Progenitor cell of endocrine pancreas (in vitro differentiated cells): ENCODE measurements at regions not wholly inside any gene's neighbourhood (a gene's known extent, or its start where the extent isn't known, plus 50 kb on each side); places are given as distances from the start of the nearest gene placed in this dataset.

Experiments used
- DNase-seq: peaks from one replicate; pipeline ENCODE4 v3.0.0; 2021; ENCODE audit warnings: low spot score; ENCODE audit not compliant: unreplicated experiment
- H3K27ac Mint-ChIP-seq: 2 replicates; pipeline ENCODE4 v1.8.0; 2021; ENCODE audit warnings: mild to moderate bottlenecking, moderate library complexity, mixed read lengths
- H3K27me3 Mint-ChIP-seq: 2 replicates; pipeline ENCODE4 v1.8.0; 2021; ENCODE audit warnings: mixed read lengths
- H3K36me3 Mint-ChIP-seq: 2 replicates; pipeline ENCODE4 v1.8.0; 2022; ENCODE audit warnings: mixed read lengths; ENCODE audit not compliant: insufficient read depth
- H3K4me1 Mint-ChIP-seq: 2 replicates; pipeline ENCODE4 v1.8.0; 2021; ENCODE audit warnings: low read depth, mixed read lengths
- H3K4me3 Mint-ChIP-seq: 2 replicates; pipeline ENCODE4 v1.8.0; 2021; ENCODE audit warnings: low read depth, mild to moderate bottlenecking, moderate library complexity, mixed read lengths
- H3K9me3 Mint-ChIP-seq: 2 replicates; pipeline ENCODE4 v1.8.0; 2021; ENCODE audit warnings: low read depth, mixed read lengths
- TF ChIP-seq, protein P1 (sequence below): fragments of 200-600 bp; sonication (generic); IDR thresholded peaks from one replicate; pipeline ENCODE4 v1.5.0; 2021; ENCODE audit warnings: antibody characterized with exemption, mild to moderate bottlenecking; ENCODE audit not compliant: unreplicated experiment

DNA sequence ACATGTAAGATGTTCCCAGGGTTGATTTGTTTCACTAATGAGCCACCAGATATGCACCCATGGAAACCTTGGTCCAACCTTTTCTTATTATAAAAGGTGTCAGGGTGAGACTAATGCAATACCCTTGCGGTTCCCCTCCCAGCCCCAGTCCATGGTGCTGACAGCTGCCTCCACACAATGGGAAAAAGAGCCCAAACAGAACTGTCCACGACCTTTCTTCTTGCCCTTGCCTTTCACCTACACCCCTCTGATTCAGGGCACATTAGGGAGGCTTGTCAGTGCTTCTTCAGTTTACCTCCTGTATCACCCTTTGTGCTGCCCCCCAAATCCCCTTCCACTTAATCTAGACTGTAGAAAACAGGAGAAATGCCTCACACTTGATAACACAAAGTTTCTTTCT is 352.7 kb upstream of the CDH4 start:
- TF ChIP-seq, protein P1, sequence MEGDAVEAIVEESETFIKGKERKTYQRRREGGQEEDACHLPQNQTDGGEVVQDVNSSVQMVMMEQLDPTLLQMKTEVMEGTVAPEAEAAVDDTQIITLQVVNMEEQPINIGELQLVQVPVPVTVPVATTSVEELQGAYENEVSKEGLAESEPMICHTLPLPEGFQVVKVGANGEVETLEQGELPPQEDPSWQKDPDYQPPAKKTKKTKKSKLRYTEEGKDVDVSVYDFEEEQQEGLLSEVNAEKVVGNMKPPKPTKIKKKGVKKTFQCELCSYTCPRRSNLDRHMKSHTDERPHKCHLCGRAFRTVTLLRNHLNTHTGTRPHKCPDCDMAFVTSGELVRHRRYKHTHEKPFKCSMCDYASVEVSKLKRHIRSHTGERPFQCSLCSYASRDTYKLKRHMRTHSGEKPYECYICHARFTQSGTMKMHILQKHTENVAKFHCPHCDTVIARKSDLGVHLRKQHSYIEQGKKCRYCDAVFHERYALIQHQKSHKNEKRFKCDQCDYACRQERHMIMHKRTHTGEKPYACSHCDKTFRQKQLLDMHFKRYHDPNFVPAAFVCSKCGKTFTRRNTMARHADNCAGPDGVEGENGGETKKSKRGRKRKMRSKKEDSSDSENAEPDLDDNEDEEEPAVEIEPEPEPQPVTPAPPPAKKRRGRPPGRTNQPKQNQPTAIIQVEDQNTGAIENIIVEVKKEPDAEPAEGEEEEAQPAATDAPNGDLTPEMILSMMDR, result no peak
- Mint-ChIP-seq H3K9me3 (peaks cover 6% of the 10 kb centered on the region), H3K4me1 (no peaks in the 10 kb centered on the region), H3K36me3 (no peaks in the 10 kb centered on the region), H3K27ac (no peak overlapping the region), H3K4me3 (no peak overlapping the region), H3K27me3 (peaks cover 13% of the 10 kb centered on the region)
- no peak for DNase-seq

DNA sequence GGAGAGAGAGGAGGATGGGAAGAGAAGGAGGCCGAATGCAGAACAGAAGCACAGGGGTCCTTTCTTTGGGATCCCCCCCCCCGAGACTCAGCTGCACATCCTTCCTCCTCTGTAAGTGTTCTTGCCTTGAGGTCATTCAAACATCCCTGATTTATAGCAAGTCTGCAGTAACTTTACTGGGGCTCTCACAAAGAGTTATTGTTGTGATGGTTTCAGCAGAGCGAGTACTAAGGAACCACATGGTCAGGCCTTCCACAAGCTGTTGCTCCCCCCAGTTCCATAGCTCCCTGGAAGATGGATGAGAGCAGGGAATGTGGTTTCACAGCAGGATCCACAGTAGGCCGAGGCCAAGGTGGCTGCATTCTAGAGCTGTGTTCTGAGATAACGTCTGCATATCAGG is 351.4 kb upstream of the CDH4 start:
- Mint-ChIP-seq H3K4me1 (no peaks in the 10 kb centered on the region), H3K27me3 (peaks cover 16% of the 10 kb centered on the region), H3K4me3 (no peak overlapping the region), H3K9me3 (peaks cover 6% of the 10 kb centered on the region), H3K27ac (no peak overlapping the region), H3K36me3 (no peaks in the 10 kb centered on the region)
- no peak for DNase-seq
- TF ChIP-seq, protein P1, result no peak

DNA sequence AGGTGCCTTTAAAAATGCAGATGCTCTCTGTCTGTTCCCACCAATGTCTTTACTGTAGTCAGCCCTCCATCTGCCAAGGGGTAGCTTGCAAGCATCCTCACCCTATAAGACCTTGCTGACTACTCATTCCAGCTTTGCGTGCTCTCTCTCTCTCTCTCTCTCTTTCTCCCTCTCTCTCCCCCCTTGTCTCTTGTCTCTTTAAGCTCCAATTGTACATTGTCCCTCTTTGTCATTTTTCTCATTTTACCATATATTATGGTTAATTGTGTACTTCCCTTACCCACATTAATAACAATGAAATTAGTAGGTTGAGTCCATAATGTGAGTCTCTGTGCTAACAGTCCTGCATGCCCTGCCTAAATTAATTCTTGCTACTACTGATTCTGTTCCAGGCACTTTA is 350.2 kb upstream of the CDH4 start:
- peaks cover 6% of the 10 kb centered on the region for H3K9me3 Mint-ChIP-seq
- DNase-seq, result no peak
- no peaks in the 10 kb centered on the region for H3K4me1 Mint-ChIP-seq
- H3K27me3 Mint-ChIP-seq, result peaks cover 16% of the 10 kb centered on the region
- no peaks in the 10 kb centered on the region for H3K36me3 Mint-ChIP-seq
- H3K4me3 Mint-ChIP-seq, result no peak overlapping the region
- TF ChIP-seq, protein P1, result no peak
- H3K27ac Mint-ChIP-seq, result no peak overlapping the region

DNA sequence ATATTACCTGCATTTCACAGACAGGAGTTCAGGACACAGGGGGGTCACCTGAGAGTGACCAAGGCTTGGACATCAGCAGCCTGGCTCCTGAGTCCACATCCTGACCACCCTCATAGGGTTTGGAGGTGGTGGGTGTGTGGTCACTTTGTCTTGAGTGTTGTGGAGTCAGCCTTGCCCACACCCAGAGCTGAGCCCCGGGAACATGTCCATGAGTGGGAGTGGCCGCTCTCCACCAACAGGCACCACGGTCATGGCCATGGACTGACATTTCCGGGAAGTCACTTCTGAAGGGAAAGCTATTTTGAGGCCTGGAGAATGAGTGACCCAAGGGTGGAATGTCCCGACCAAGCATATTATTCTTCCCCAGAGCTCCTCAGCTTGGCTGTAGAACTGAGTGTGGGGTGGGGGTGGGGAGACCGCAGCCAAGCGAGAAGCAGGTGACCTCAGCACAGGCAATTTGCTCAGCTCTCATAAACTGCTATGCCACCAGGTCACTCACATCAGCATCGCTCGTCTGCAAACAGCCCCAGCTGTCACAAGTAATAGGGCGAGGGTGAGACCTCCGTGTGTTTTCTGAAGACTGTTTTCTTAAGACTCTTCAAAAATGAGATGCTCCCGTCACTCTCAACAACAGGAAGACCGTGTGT is 348.6 kb upstream of the CDH4 start:
- DNase-seq, result no peak
- TF ChIP-seq, protein P1, result no peak
- no peak overlapping the region for H3K27ac Mint-ChIP-seq
- peaks cover 6% of the 10 kb centered on the region for H3K9me3 Mint-ChIP-seq
- no peaks in the 10 kb centered on the region for H3K4me1 Mint-ChIP-seq
- peaks cover 16% of the 10 kb centered on the region for H3K27me3 Mint-ChIP-seq
- no peak overlapping the region for H3K4me3 Mint-ChIP-seq
- no peaks in the 10 kb centered on the region for H3K36me3 Mint-ChIP-seq

DNA sequence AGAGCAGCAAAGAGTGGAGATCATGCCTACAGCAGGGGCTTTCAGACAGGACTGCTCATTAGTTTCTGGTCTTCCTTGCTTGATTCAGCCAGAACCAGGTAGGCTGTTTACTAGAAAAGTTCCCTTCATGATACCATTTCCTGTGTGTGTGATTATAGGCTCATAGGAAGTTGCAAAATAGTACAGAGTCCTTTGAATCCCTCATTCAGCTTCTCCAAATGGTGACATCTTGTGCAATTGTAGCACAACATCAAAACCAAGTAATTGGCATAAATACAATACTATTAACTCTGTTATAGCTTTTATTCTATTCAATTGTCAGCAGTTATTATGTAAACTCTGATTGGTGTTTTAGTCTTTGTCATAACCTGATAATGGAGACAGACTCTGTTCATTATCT is 347.3 kb upstream of the CDH4 start:
- H3K27ac Mint-ChIP-seq, result no peak overlapping the region
- no peaks in the 10 kb centered on the region for H3K36me3 Mint-ChIP-seq
- H3K27me3 Mint-ChIP-seq, result peaks cover 14% of the 10 kb centered on the region
- H3K9me3 Mint-ChIP-seq, result peaks cover 6% of the 10 kb centered on the region
- no peaks in the 10 kb centered on the region for H3K4me1 Mint-ChIP-seq
- no peak for DNase-seq
- TF ChIP-seq, protein P1, result no peak
- H3K4me3 Mint-ChIP-seq, result no peak overlapping the region
